Smooth muscle cell (in vitro differentiated cells): ENCODE measurements at regions not wholly inside any gene's neighbourhood (a gene's known extent, or its start where the extent isn't known, plus 50 kb on each side); places are given as distances from the start of the nearest gene placed in this dataset.

ENCODE experiments used
- DNase-seq: peaks from one replicate; lab custom pipeline; 2025; ENCODE audit not compliant: unreplicated experiment; lab: John Stamatoyannopoulos, UW
- H2AFZ ChIP-seq: fragments of 200-600 bp; sonication (generic); 2 replicates; pipeline ENCODE4 v1.6.0; 2016; ENCODE audit warnings: antibody characterized with exemption, low read depth, mild to moderate bottlenecking
- H3F3A ChIP-seq: fragments of 200-600 bp; sonication (generic); 2 replicates; pipeline ENCODE4 v1.6.0; 2017; ENCODE audit warnings: antibody characterized with exemption, low read depth
- H3K27ac ChIP-seq: fragments of 200-600 bp; sonication (generic); 2 replicates; pipeline ENCODE4 v1.5.1; 2016; ENCODE audit warnings: low read depth, mild to moderate bottlenecking
- H3K27me3 ChIP-seq: fragments of 200-600 bp; sonication (generic); 2 replicates; pipeline ENCODE4 v1.6.1; 2016; ENCODE audit warnings: low read depth, mild to moderate bottlenecking
- H3K36me3 ChIP-seq: fragments of 200-600 bp; sonication (generic); 2 replicates; pipeline ENCODE4 v1.5.1; 2016; ENCODE audit warnings: low read depth
- H3K4me1 ChIP-seq: fragments of 200-600 bp; sonication (generic); 2 replicates; pipeline ENCODE4 v1.5.1; 2016; ENCODE audit warnings: low read depth
- H3K4me2 ChIP-seq: fragments of 200-600 bp; sonication (generic); 2 replicates; pipeline ENCODE4 v1.6.0; 2016; ENCODE audit warnings: mild to moderate bottlenecking
- H3K4me3 ChIP-seq: fragments of 200-600 bp; sonication (generic); 2 replicates; pipeline ENCODE4 v1.5.1; 2016; ENCODE audit warnings: mild to moderate bottlenecking
- H3K79me2 ChIP-seq: fragments of 200-600 bp; sonication (generic); 2 replicates; pipeline ENCODE4 v1.6.0; 2016; ENCODE audit warnings: low read depth, mild to moderate bottlenecking
- H3K9ac ChIP-seq: fragments of 200-600 bp; sonication (generic); 2 replicates; pipeline ENCODE4 v1.6.0; 2016; ENCODE audit warnings: low read depth
- H3K9me3 ChIP-seq: fragments of 200-600 bp; sonication (generic); replicated peaks from 2 replicates; pipeline ENCODE4 v1.5.1; 2016; ENCODE audit warnings: low read depth
- H4K20me1 ChIP-seq: fragments of 200-600 bp; sonication (generic); 2 replicates; pipeline ENCODE4 v1.6.0; 2016; ENCODE audit warnings: low read depth
- CTCF ChIP-seq: fragments of 200-600 bp; sonication (generic); IDR thresholded peaks from 2 replicates; pipeline ENCODE4 v1.5.1; 2017; ENCODE audit warnings: borderline replicate concordance, mild to moderate bottlenecking, antibody characterized with exemption; ENCODE audit not compliant: insufficient read depth, poor library complexity, severe bottlenecking
- WGBS: methylation state at CpG from one replicate; pipeline ENCODE4 v1.1.7; 2016; ENCODE audit warnings: low lambda C conversion rate; 5-methylcytosine and 5-hydroxymethylcytosine counted together

- DNase-seq = no peak
- TF ChIP-seq CTCF = no peak
- H4K20me1 ChIP-seq = no peaks in the 10 kb centered on the region
- no peaks in the 10 kb centered on the region for H3F3A ChIP-seq
- H3K4me1 ChIP-seq = peaks cover 7% of the 10 kb centered on the region
- no peaks in the 10 kb centered on the region for H3K79me2 ChIP-seq
- H3K4me3 ChIP-seq = no peak overlapping the region
- peaks cover 3% of the 10 kb centered on the region for H3K27me3 ChIP-seq
- H3K4me2 ChIP-seq = no peak overlapping the region
- no peak overlapping the region for H3K27ac ChIP-seq
- H3K9me3 ChIP-seq = no peaks in the 10 kb centered on the region
- WGBS = 87% methylated on average over 3 of the region's 3 CpGs
- no peak overlapping the region for H3K9ac ChIP-seq
- no peaks in the 10 kb centered on the region for H3K36me3 ChIP-seq
- H2AFZ ChIP-seq = no peak overlapping the region
Observed at GRCh38 chr15:93415576-93415975, 326.6 kb upstream of the RGMA start.

- H3K27me3 ChIP-seq = no peaks in the 10 kb centered on the region
- H3F3A ChIP-seq = no peaks in the 10 kb centered on the region
- no peaks in the 10 kb centered on the region for H3K36me3 ChIP-seq
- H3K79me2 ChIP-seq = no peaks in the 10 kb centered on the region
- no peak for DNase-seq
- H3K4me1 ChIP-seq = peaks cover 7% of the 10 kb centered on the region
- H3K9ac ChIP-seq = no peak overlapping the region
- no peaks in the 10 kb centered on the region for H4K20me1 ChIP-seq
- H3K9me3 ChIP-seq = no peaks in the 10 kb centered on the region
- H2AFZ ChIP-seq = no peak overlapping the region
- H3K27ac ChIP-seq = no peak overlapping the region
- 92% methylated on average over 11 of the region's 11 CpGs for WGBS
- no peak overlapping the region for H3K4me2 ChIP-seq
- no peak overlapping the region for H3K4me3 ChIP-seq
- TF ChIP-seq CTCF = no peak
Observed at GRCh38 chr15:93414576-93415231, 325.7 kb upstream of the RGMA start.

GRCh38 chr15:93413745-93414144, 324.7 kb upstream of the RGMA start:
- Histone ChIP-seq H3K27ac (no peak overlapping the region), H3K4me2 (no peak overlapping the region), H3K27me3 (no peaks in the 10 kb centered on the region), H2AFZ (no peak overlapping the region), H4K20me1 (no peaks in the 10 kb centered on the region), H3K36me3 (no peaks in the 10 kb centered on the region), H3K79me2 (no peaks in the 10 kb centered on the region), H3K9ac (no peak overlapping the region), H3K4me3 (no peak overlapping the region), H3K9me3 (no peaks in the 10 kb centered on the region), H3F3A (no peaks in the 10 kb centered on the region), H3K4me1 (peaks cover 7% of the 10 kb centered on the region)
- DNase-seq = no peak
- WGBS = 85% methylated on average over 10 of the region's 10 CpGs
- no peak for TF ChIP-seq CTCF

- Histone ChIP-seq H3K9ac (no peak overlapping the region), H3K27ac (no peak overlapping the region), H3K27me3 (no peaks in the 10 kb centered on the region), H3K79me2 (no peaks in the 10 kb centered on the region), H3K9me3 (no peaks in the 10 kb centered on the region), H3K4me2 (no peak overlapping the region), H2AFZ (no peak overlapping the region), H3K4me1 (no peaks in the 10 kb centered on the region), H4K20me1 (no peaks in the 10 kb centered on the region), H3F3A (no peaks in the 10 kb centered on the region), H3K36me3 (no peaks in the 10 kb centered on the region), H3K4me3 (no peak overlapping the region)
- 84% methylated on average over 3 of the region's 3 CpGs for WGBS
- TF ChIP-seq CTCF = no peak
- DNase-seq = no peak
Observed at GRCh38 chr15:93399121-93399520, 310.1 kb upstream of the RGMA start.
